ENCODE measurements at regions not wholly inside any gene's neighbourhood (a gene's known extent, or its start where the extent isn't known, plus 50 kb on each side); places are given as distances from the start of the nearest gene placed in this dataset.

DNA sequence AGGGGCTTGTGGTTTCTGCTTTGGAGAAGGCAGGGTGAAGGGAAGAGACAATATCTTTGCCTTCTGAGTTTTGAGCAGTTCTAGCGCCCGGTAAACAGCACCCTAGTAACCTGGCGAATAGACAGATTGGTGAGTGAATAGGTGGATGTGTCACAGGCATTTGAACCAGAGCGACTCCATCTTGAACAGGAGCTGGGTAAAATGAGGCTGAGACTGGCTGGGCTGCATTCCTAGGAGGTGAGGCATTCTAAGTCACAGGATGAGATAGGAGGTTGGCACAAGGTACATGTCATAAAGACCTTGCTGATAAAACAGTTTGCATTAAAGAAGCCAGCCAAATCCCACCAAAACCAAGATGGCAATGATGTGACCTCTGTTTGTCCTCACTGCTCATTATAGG lies 643.6 kb upstream of the TMEM132C start:
- Histone ChIP-seq H4K8ac (replicated peaks; ENCODE audit: insufficient read length, low read depth, low read length) (no peak overlapping the region), H3K23me2 (ENCODE audit: insufficient read length, low read depth, low read length, poor library complexity, severe bottlenecking) (no peaks in the 10 kb centered on the region), H4K5ac (ENCODE audit: insufficient read length, low read depth, low read length) (no peak overlapping the region), H3K27ac (ENCODE audit: insufficient read length, low read depth, low read length) (no peak overlapping the region), H2BK12ac (ENCODE audit: insufficient read length, low read depth, low read length) (no peak overlapping the region), H3K4ac (ENCODE audit: low read depth, low read length) (no peak overlapping the region), H3K9ac (ENCODE audit: extremely low read depth, insufficient read length, low read length) (no peak overlapping the region), H2BK120ac (ENCODE audit: low read depth, low read length, poor library complexity, severe bottlenecking) (no peak overlapping the region), H3K27me3 (ENCODE audit: insufficient read depth, low read length) (no peaks in the 10 kb centered on the region), H3K23ac (ENCODE audit: insufficient read length, low read depth, low read length) (no peak overlapping the region), H3K4me1 (ENCODE audit: insufficient read depth, low read length) (peaks cover 6% of the 10 kb centered on the region; the same call in 1 of the 2 replicates), H2BK15ac (ENCODE audit: low read depth, low read length) (no peak overlapping the region), H3K14ac (ENCODE audit: insufficient read depth, low read length) (no peak overlapping the region), H2AFZ (ENCODE audit: low read length) (no peak overlapping the region), H4K91ac (ENCODE audit: insufficient read length, low read depth, low read length) (no peak overlapping the region), H2AK5ac (ENCODE audit: insufficient read length, low read length) (no peak overlapping the region), H3K9me3 (ENCODE audit: control insufficient read depth, low read depth, low read length) (no peaks in the 10 kb centered on the region), H2BK20ac (ENCODE audit: low read depth, low read length, poor library complexity, severe bottlenecking) (no peak overlapping the region), H4K20me1 (ENCODE audit: control insufficient read depth, insufficient read depth, insufficient read length) (no peaks in the 10 kb centered on the region), H2BK5ac (ENCODE audit: insufficient read length, low read length) (no peak overlapping the region), H3K79me2 (ENCODE audit: insufficient read depth, low read length) (no peaks in the 10 kb centered on the region), H3K56ac (ENCODE audit: insufficient read length, low read depth, low read length) (no peak overlapping the region), H3K4me2 (ENCODE audit: insufficient read depth, insufficient read length, low read length) (no peak overlapping the region), H3T11ph (ENCODE audit: low read length) (no peak overlapping the region), H3K79me1 (ENCODE audit: insufficient read depth, low read depth, low read length, poor library complexity, severe bottlenecking) (no peaks in the 10 kb centered on the region), H3K18ac (ENCODE audit: insufficient read length, low read depth, low read length) (no peak overlapping the region)
- no peak for DNase-seq
- peaks cover 43 to 46% of the 10 kb centered on the region in 2 experiments for H3K4me1 Mint-ChIP-seq
- no peak overlapping the region for H3K4me3 Mint-ChIP-seq
- no peaks in the 10 kb centered on the region for H3K36me3 Mint-ChIP-seq (ENCODE audit: insufficient read depth in 1 of 3, low read depth in 3 of 3)
- H3K27ac Mint-ChIP-seq: no peak overlapping the region
- WGBS (ENCODE audit: extremely low coverage, insufficient read length, low lambda C conversion rate): no CpG with 5 or more reads among the region's 4 CpGs
- H3K27me3 Mint-ChIP-seq (ENCODE audit: low read depth): no peaks in the 10 kb centered on the region
- TF ChIP-seq, protein P1, sequence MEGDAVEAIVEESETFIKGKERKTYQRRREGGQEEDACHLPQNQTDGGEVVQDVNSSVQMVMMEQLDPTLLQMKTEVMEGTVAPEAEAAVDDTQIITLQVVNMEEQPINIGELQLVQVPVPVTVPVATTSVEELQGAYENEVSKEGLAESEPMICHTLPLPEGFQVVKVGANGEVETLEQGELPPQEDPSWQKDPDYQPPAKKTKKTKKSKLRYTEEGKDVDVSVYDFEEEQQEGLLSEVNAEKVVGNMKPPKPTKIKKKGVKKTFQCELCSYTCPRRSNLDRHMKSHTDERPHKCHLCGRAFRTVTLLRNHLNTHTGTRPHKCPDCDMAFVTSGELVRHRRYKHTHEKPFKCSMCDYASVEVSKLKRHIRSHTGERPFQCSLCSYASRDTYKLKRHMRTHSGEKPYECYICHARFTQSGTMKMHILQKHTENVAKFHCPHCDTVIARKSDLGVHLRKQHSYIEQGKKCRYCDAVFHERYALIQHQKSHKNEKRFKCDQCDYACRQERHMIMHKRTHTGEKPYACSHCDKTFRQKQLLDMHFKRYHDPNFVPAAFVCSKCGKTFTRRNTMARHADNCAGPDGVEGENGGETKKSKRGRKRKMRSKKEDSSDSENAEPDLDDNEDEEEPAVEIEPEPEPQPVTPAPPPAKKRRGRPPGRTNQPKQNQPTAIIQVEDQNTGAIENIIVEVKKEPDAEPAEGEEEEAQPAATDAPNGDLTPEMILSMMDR (conservative IDR thresholded peaks at IDR 0.05): no peak
- no peaks in the 10 kb centered on the region for H3K9me3 Mint-ChIP-seq

All from H9 (cell line).